22Rv1 (cell line): ENCODE measurements at regions not wholly inside any gene's neighbourhood (a gene's known extent, or its start where the extent isn't known, plus 50 kb on each side); places are given as distances from the start of the nearest gene placed in this dataset.

ENCODE experiments used
- ZFX ChIP-seq: fragments of 450-650 bp; IDR thresholded peaks from 2 replicates; pipeline ENCODE4 v1.6.1; 2017; ENCODE audit warnings: antibody characterized with exemption, borderline replicate concordance
- TF ChIP-seq, protein P1 (sequence below): fragments of 450-650 bp; IDR thresholded peaks from 2 replicates; pipeline ENCODE4 v1.5.1; 2017; ENCODE audit warnings: mild to moderate bottlenecking

GRCh38 chr13:99086267-99087097, 108.6 kb upstream of the DOCK9 start:
- TF ChIP-seq, protein P1, sequence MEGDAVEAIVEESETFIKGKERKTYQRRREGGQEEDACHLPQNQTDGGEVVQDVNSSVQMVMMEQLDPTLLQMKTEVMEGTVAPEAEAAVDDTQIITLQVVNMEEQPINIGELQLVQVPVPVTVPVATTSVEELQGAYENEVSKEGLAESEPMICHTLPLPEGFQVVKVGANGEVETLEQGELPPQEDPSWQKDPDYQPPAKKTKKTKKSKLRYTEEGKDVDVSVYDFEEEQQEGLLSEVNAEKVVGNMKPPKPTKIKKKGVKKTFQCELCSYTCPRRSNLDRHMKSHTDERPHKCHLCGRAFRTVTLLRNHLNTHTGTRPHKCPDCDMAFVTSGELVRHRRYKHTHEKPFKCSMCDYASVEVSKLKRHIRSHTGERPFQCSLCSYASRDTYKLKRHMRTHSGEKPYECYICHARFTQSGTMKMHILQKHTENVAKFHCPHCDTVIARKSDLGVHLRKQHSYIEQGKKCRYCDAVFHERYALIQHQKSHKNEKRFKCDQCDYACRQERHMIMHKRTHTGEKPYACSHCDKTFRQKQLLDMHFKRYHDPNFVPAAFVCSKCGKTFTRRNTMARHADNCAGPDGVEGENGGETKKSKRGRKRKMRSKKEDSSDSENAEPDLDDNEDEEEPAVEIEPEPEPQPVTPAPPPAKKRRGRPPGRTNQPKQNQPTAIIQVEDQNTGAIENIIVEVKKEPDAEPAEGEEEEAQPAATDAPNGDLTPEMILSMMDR = no peak
- no peak for TF ChIP-seq ZFX
